HepG2 (cell line): ENCODE measurements at regions not wholly inside any gene's neighbourhood (a gene's known extent, or its start where the extent isn't known, plus 50 kb on each side); places are given as distances from the start of the nearest gene placed in this dataset.

Experiments used
- ATAC-seq: fragments of 200-7000 bp; cut with Tn5 transposase; 3 replicates; pipeline ENCODE4 v1.9.1; 2020; ENCODE audit warnings: mild to moderate bottlenecking, moderate library complexity
- BruUV-seq: library from RNA; stranded (reverse); fragments of 400-500 nt; replicated peaks from 2 replicates; lab custom pipeline; 2021; lab: Mats Ljungman, UMichigan
- CTCF ChIA-PET: fragments of 300-600 bp; formaldehyde crosslinking; extraction: SDS; loops from one replicate; lab custom pipeline; 2021; ENCODE audit warnings: low total read pairs, inconsistent platforms, low intra/inter-chr PET ratio; lab: Yijun Ruan, JAX
- POLR2A ChIA-PET: fragments of 350-600 bp; sonication (Branson Sonifier 250); formaldehyde crosslinking; loops from one replicate; lab custom pipeline; 2020; ENCODE audit warnings: antibody characterized with exemption, inconsistent platforms; lab: Yijun Ruan, JAX
- DNase-seq: peaks from one replicate; pipeline ENCODE4 v3.0.0-alpha.2; 2015; ENCODE audit warnings: low spot score
- FAIRE-seq: peaks from 3 replicates; lab custom pipeline; 2011; peaks lifted over from hg19 to GRCh38; lab: Jason Lieb, UNC
- H2AFZ ChIP-seq: one replicate; pipeline ENCODE4 v1.6.1; 2011; ENCODE audit warnings: low read length, inconsistent platforms
- H3K27ac ChIP-seq: fragments of 300-600 bp; 3 replicates; pipeline ENCODE4 v1.8.0; 2011; ENCODE audit warnings: mixed run types, mild to moderate bottlenecking, mixed read lengths, low read length, inconsistent platforms; ENCODE audit not compliant: insufficient read depth; ENCODE audit errors: extremely low read length
- H3K27me3 ChIP-seq, 2 experiments: fragments of 200-600 bp in 1 of 2; 2 replicates in 1 of 2; 3 replicates in 1 of 2; pipeline versions ENCODE4 v1.6.0 to v1.8.0; 2011; ENCODE audit warnings: low read length in 2 of 2, mild to moderate bottlenecking in 2 of 2, moderate library complexity in 2 of 2, inconsistent platforms in 1 of 2; ENCODE audit not compliant: insufficient read depth in 2 of 2, control insufficient read depth in 1 of 2
- H3K36me3 ChIP-seq, 2 experiments: fragments of 200-600 bp in 1 of 2; replicated peaks in 1 of 2; 2 replicates in 1 of 2; 3 replicates in 1 of 2; pipeline versions ENCODE4 v1.5.1 to v1.8.0; 2011; ENCODE audit warnings: low read length in 2 of 2, inconsistent platforms in 1 of 2; ENCODE audit not compliant: insufficient read depth in 2 of 2, control insufficient read depth in 1 of 2
- H3K4me1 ChIP-seq: 2 replicates; pipeline ENCODE4 v1.5.1; 2012; ENCODE audit warnings: low read length, inconsistent platforms; ENCODE audit not compliant: insufficient read depth
- H3K4me2 ChIP-seq: 2 replicates; pipeline ENCODE4 v1.6.0; 2011; ENCODE audit warnings: low read depth, low read length, inconsistent platforms
- H3K4me3 ChIP-seq, 3 experiments: fragments of 200-600 bp in 1 of 3; sonication (generic), shearing (Covaris generic) in 1 of 3; replicated peaks in 1 of 3; 2 replicates each; pipeline ENCODE4 v1.5.1; 2011 to 2016; ENCODE audit warnings: low read length in 3 of 3, inconsistent platforms in 2 of 3, low read depth in 2 of 3, mild to moderate bottlenecking in 2 of 3, control low read depth in 1 of 3, mixed read lengths in 1 of 3; ENCODE audit not compliant: insufficient read depth in 1 of 3
- H3K79me2 ChIP-seq: one replicate; pipeline ENCODE4 v1.6.1; 2011; ENCODE audit warnings: low read length, inconsistent platforms; ENCODE audit not compliant: insufficient read depth
- H3K9ac ChIP-seq: 2 replicates; pipeline ENCODE4 v1.6.0; 2011; ENCODE audit warnings: mild to moderate bottlenecking, low read depth, low read length, inconsistent platforms; ENCODE audit not compliant: insufficient read depth
- H3K9me3 ChIP-seq: 2 replicates; pipeline ENCODE4 v1.5.1; 2012; ENCODE audit warnings: mild to moderate bottlenecking, low read length
- H4K20me1 ChIP-seq: 2 replicates; pipeline ENCODE4 v1.6.0; 2011; ENCODE audit warnings: inconsistent platforms, mild to moderate bottlenecking, low read length, moderate library complexity; ENCODE audit not compliant: insufficient read depth
- ETS1 ChIP-seq: sonication (generic); formaldehyde crosslinking; IDR thresholded peaks from 2 replicates; pipeline ENCODE4 v1.4.0; 2020; ENCODE audit warnings: missing genetic modification reagents
- MED1 ChIP-seq: sonication (generic); formaldehyde crosslinking; IDR thresholded peaks from 2 replicates; pipeline ENCODE4 v1.4.0; 2020; ENCODE audit warnings: missing genetic modification reagents
- NCOR1 ChIP-seq: fragments of 200-600 bp; sonication (generic); IDR thresholded peaks from 2 replicates; pipeline ENCODE4 v1.7.0; 2017; ENCODE audit warnings: antibody characterized with exemption, low read length, borderline replicate concordance
- NR2F1 ChIP-seq, 2 experiments: fragments of 450-650 bp in 1 of 2; formaldehyde crosslinking in 1 of 2; IDR thresholded peaks; 2 replicates each; pipeline versions ENCODE4 v1.5.0 to v1.6.1; 2016 to 2020; ENCODE audit warnings: mild to moderate bottlenecking in 1 of 2, missing compliant biosample characterization in 1 of 2, missing genetic modification reagents in 1 of 2, moderate library complexity in 1 of 2
- SMARCE1 ChIP-seq: fragments of 450-650 bp; IDR thresholded peaks from 2 replicates; pipeline ENCODE4 v1.6.1; 2017; ENCODE audit warnings: borderline replicate concordance
- WIZ ChIP-seq: sonication (generic); formaldehyde crosslinking; IDR thresholded peaks from 2 replicates; pipeline ENCODE4 v1.5.1; 2020; ENCODE audit warnings: mild to moderate bottlenecking, missing genetic modification reagents
- YEATS4 ChIP-seq: sonication (generic); formaldehyde crosslinking; IDR thresholded peaks from 2 replicates; pipeline ENCODE4 v1.4.0; 2020; ENCODE audit warnings: missing genetic modification reagents, borderline replicate concordance
- ZBTB34 ChIP-seq: sonication (generic); formaldehyde crosslinking; IDR thresholded peaks from 2 replicates; pipeline ENCODE4 v1.8.0; 2022; ENCODE audit warnings: mild to moderate bottlenecking, missing genetic modification reagents
- ZBTB49 ChIP-seq: sonication (generic); formaldehyde crosslinking; IDR thresholded peaks from 2 replicates; pipeline ENCODE4 v1.4.0; 2020; ENCODE audit warnings: missing genetic modification reagents, borderline replicate concordance
- ZFP36 ChIP-seq: fragments of 150-350 bp; IDR thresholded peaks from 2 replicates; pipeline ENCODE4 v1.6.1; 2018; ENCODE audit warnings: borderline replicate concordance, low read length, low read depth; ENCODE audit not compliant: partially characterized antibody
- ZNF142 ChIP-seq: sonication (generic); formaldehyde crosslinking; IDR thresholded peaks from 2 replicates; pipeline ENCODE4 v1.4.0; 2020; ENCODE audit warnings: missing genetic modification reagents
- ZNF225 ChIP-seq: sonication (generic); formaldehyde crosslinking; IDR thresholded peaks from 2 replicates; pipeline ENCODE4 v1.4.0; 2020; ENCODE audit warnings: mild to moderate bottlenecking, missing genetic modification reagents
- ZNF432 ChIP-seq: sonication (generic); formaldehyde crosslinking; IDR thresholded peaks from 2 replicates; pipeline ENCODE4 v1.5.0; 2020; ENCODE audit warnings: missing genetic modification reagents, mild to moderate bottlenecking, borderline replicate concordance
- ZNF484 ChIP-seq: sonication (generic); formaldehyde crosslinking; IDR thresholded peaks from 2 replicates; pipeline ENCODE4 v1.5.1; 2020; ENCODE audit warnings: mild to moderate bottlenecking, low read depth, missing genetic modification reagents, borderline replicate concordance
- ZNF550 ChIP-seq: sonication (generic); formaldehyde crosslinking; IDR thresholded peaks from 2 replicates; pipeline ENCODE4 v1.4.0; 2020; ENCODE audit warnings: mild to moderate bottlenecking, missing genetic modification reagents, borderline replicate concordance
- WGBS: methylation state at CpG from one replicate; pipeline ENCODE4 v1.1.6; 2017; ENCODE audit warnings: low lambda C conversion rate; 5-methylcytosine and 5-hydroxymethylcytosine counted together
- in situ Hi-C: cut with HindIII; loops from 2 replicates; pipeline ENCODE4 v1.10.0; 2017; ENCODE audit warnings: low pct_unique_long_range_greater_than_20kb; ENCODE audit not compliant: extremely low pct_ligation_motif_present
- intact Hi-C: fragments of 100-400 bp; cut with micrococcal nuclease; formaldehyde crosslinking; loops from one replicate; pipeline ENCODE4 v1.10.0; 2022; ENCODE audit not compliant: unreplicated experiment

- in situ Hi-C loops: no loop called here
- Histone ChIP-seq H3K36me3 (no peaks in the 10 kb centered on the region), H3K27me3 (no peaks in the 10 kb centered on the region), H3K4me1 (0 out of 2 replicates have a peak, but pooled peaks cover 5% of the 10 kb centered on the region), H3K79me2 (no peaks in the 10 kb centered on the region), H3K27ac (no peak overlapping the region), H3K9me3 (no peaks in the 10 kb centered on the region), H2AFZ (no peak overlapping the region), H4K20me1 (no peaks in the 10 kb centered on the region), H3K9ac (no peak overlapping the region), H3K4me3 (no peak overlapping the region), H3K4me2 (no peak overlapping the region)
- ChIA-PET POLR2A (no interaction called here), CTCF (no interaction called here)
- FAIRE-seq (no peak), ATAC-seq (no peak), DNase-seq (no peak)
- WGBS: 50% methylated on average over 1 of the region's 1 CpG
- no TSS peak for BruUV-seq
- intact Hi-C loops: no loop called here
- no peak for TF ChIP-seq NCOR1
- TF ChIP-seq ZNF142 (CRISPR knock-in tag): no peak
- TF ChIP-seq ETS1 (CRISPR knock-in tag): no peak
- no peak for TF ChIP-seq NR2F1 (CRISPR knock-in tag; IDR thresholded peaks at IDR 0.05)
- no peak for TF ChIP-seq WIZ
- TF ChIP-seq YEATS4 (CRISPR knock-in tag): no peak
- TF ChIP-seq ZNF550: no peak
- no peak for TF ChIP-seq SMARCE1
- TF ChIP-seq ZNF432 (CRISPR knock-in tag): no peak
- TF ChIP-seq ZFP36: no peak
- TF ChIP-seq ZBTB49 (CRISPR knock-in tag): no peak
- no peak for TF ChIP-seq ZBTB34
- no peak for TF ChIP-seq ZNF225
- TF ChIP-seq ZNF484 (CRISPR knock-in tag): no peak
- TF ChIP-seq MED1 (CRISPR knock-in tag): no peak
These were observed 233.4 kb downstream of the IPO8 start for GRCh38 chr12:30462249-30462648.
